K562 (cell line): ENCODE measurements at regions not wholly inside any gene's neighbourhood (a gene's known extent, or its start where the extent isn't known, plus 50 kb on each side); places are given as distances from the start of the nearest gene placed in this dataset.

Experiments used
- ATAC-seq: fragments of 200-7000 bp; cut with Tn5 transposase; 3 replicates; pipeline ENCODE4 v1.9.1; 2020; ENCODE audit warnings: moderate library complexity
- BruUV-seq: library from RNA; stranded (reverse); fragments of 400-500 nt; replicated peaks from 2 replicates; lab custom pipeline; 2021; lab: Mats Ljungman, UMichigan
- CTCF ChIA-PET: fragments of 300-600 bp; formaldehyde crosslinking; extraction: SDS; loops from one replicate; lab custom pipeline; 2021; ENCODE audit warnings: low intra/inter-chr PET ratio; lab: Yijun Ruan, JAX
- POLR2A ChIA-PET: fragments of 300-600, 350-650 bp; sonication (Branson Sonifier 250); formaldehyde crosslinking; extraction: SDS; loops from one replicate; lab custom pipeline; 2021; ENCODE audit warnings: antibody characterized with exemption, inconsistent platforms; lab: Yijun Ruan, JAX
- DNase-seq, 4 experiments: peaks; one replicate each; pipeline versions ENCODE4 v3.0.0 to v3.0.0-alpha.2; 2011 to 2018; ENCODE audit warnings: low spot score in 3 of 4, mixed read lengths in 3 of 4; ENCODE audit errors: extremely low read depth in 1 of 4
- FAIRE-seq: peaks from 2 replicates; lab custom pipeline; 2011; peaks lifted over from hg19 to GRCh38; lab: Jason Lieb, UNC
- H2AFZ ChIP-seq: 2 replicates; pipeline ENCODE4 v1.6.0; 2011; ENCODE audit warnings: low read depth, low read length, control low read depth, inconsistent platforms
- H3K27ac ChIP-seq: fragments of 200-600 bp; 3 replicates; pipeline ENCODE4 v1.8.0; 2011; ENCODE audit warnings: low read depth, mild to moderate bottlenecking, control low read depth, inconsistent platforms, low read length, moderate library complexity, mixed read lengths; ENCODE audit errors: extremely low read depth
- H3K27me3 ChIP-seq, 2 experiments: fragments of 300-600 bp in 1 of 2; 2 replicates in 1 of 2; 3 replicates in 1 of 2; pipeline versions ENCODE4 v1.6.0 to v1.8.0; 2011; ENCODE audit warnings: inconsistent platforms in 2 of 2, low read length in 2 of 2, mild to moderate bottlenecking in 1 of 2, mixed read lengths in 1 of 2, moderate library complexity in 1 of 2; ENCODE audit not compliant: control insufficient read depth in 2 of 2, insufficient read depth in 2 of 2
- H3K36me3 ChIP-seq: fragments of 300-600 bp; 3 replicates; pipeline ENCODE4 v1.8.0; 2011; ENCODE audit warnings: mild to moderate bottlenecking, low read length, inconsistent platforms; ENCODE audit not compliant: control insufficient read depth, insufficient read depth
- H3K4me1 ChIP-seq, 2 experiments: fragments of 200-600 bp in 1 of 2; replicated peaks in 1 of 2; 2 replicates in 1 of 2; 3 replicates in 1 of 2; pipeline versions ENCODE4 v1.5.1 to v1.8.0; 2011; ENCODE audit warnings: inconsistent platforms in 2 of 2, low read length in 2 of 2, mild to moderate bottlenecking in 1 of 2, mixed read lengths in 1 of 2, moderate library complexity in 1 of 2; ENCODE audit not compliant: control insufficient read depth in 2 of 2, insufficient read depth in 2 of 2
- H3K4me2 ChIP-seq: 2 replicates; pipeline ENCODE4 v1.6.1; 2011; ENCODE audit warnings: low read length, control low read depth, inconsistent platforms, mixed read lengths; ENCODE audit not compliant: insufficient read depth
- H3K4me3 ChIP-seq: fragments of 200-600 bp; sonication (generic), shearing (Covaris generic); 2 replicates; pipeline ENCODE4 v1.5.1; 2016; ENCODE audit warnings: control low read depth, inconsistent platforms
- H3K79me2 ChIP-seq: fragments of 200-600 bp; 3 replicates; pipeline ENCODE4 v1.8.0; 2011; ENCODE audit warnings: low read length, inconsistent platforms; ENCODE audit not compliant: control insufficient read depth, insufficient read depth
- H3K9ac ChIP-seq, 2 experiments: 2 replicates each; pipeline versions ENCODE4 v1.6.0 to v1.6.1; 2011; ENCODE audit warnings: low read depth in 2 of 2, low read length in 2 of 2, control low read depth in 1 of 2, inconsistent platforms in 1 of 2, mild to moderate bottlenecking in 1 of 2, mixed read lengths in 1 of 2; ENCODE audit not compliant: insufficient read depth in 1 of 2
- H3K9me1 ChIP-seq: one replicate; pipeline ENCODE4 v1.6.0; 2011; ENCODE audit warnings: inconsistent platforms, mild to moderate bottlenecking, low read length, moderate library complexity; ENCODE audit not compliant: control insufficient read depth, insufficient read depth
- H3K9me3 ChIP-seq: replicated peaks from 2 replicates; pipeline ENCODE4 v1.5.1; 2011; ENCODE audit warnings: low read depth, low read length, inconsistent platforms; ENCODE audit not compliant: control insufficient read depth, insufficient read depth
- H4K20me1 ChIP-seq: replicated peaks from 2 replicates; pipeline ENCODE4 v1.6.1; 2011; ENCODE audit warnings: low read length, inconsistent platforms, mixed read lengths; ENCODE audit not compliant: control insufficient read depth, insufficient read depth
- BACH1 ChIP-seq: fragments of 200-800 bp; sonication (Bioruptor generic); IDR thresholded peaks from 2 replicates; pipeline ENCODE4 v1.6.1; 2016; ENCODE audit warnings: missing genetic modification characterization, missing compliant biosample characterization
- CC2D1A ChIP-seq: fragments of 450-650 bp; IDR thresholded peaks from 2 replicates; pipeline ENCODE4 v1.6.1; 2017; ENCODE audit warnings: mild to moderate bottlenecking
- HDAC6 ChIP-seq: IDR thresholded peaks from 2 replicates; pipeline ENCODE4 v1.6.1; 2012; ENCODE audit warnings: low read depth, mild to moderate bottlenecking, control low read depth, inconsistent platforms, low read length, moderate library complexity
- HMGXB4 ChIP-seq: sonication (generic); formaldehyde crosslinking; IDR thresholded peaks from 2 replicates; pipeline ENCODE4 v1.8.1; 2023; ENCODE audit warnings: mild to moderate bottlenecking, missing genetic modification reagents
- MECOM ChIP-seq: fragments of 250-450 bp; sonication (Bioruptor Pico); IDR thresholded peaks from 2 replicates; pipeline ENCODE4 v1.8.0; 2022; ENCODE audit warnings: inconsistent platforms
- MTA1 ChIP-seq: fragments of 450-650 bp; IDR thresholded peaks from 2 replicates; pipeline ENCODE4 v1.6.1; 2017; ENCODE audit warnings: borderline replicate concordance
- MXI1 ChIP-seq: IDR thresholded peaks from 2 replicates; pipeline ENCODE4 v1.6.1; 2011; ENCODE audit warnings: low read depth, mild to moderate bottlenecking, improper control_type of control experiment, low read length
- NCOA6 ChIP-seq: fragments of 450-650 bp; IDR thresholded peaks from 2 replicates; pipeline ENCODE4 v1.6.1; 2017; ENCODE audit warnings: mild to moderate bottlenecking
- RFX5 ChIP-seq: IDR thresholded peaks from 2 replicates; pipeline ENCODE4 v1.6.1; 2011; ENCODE audit warnings: low read depth, mild to moderate bottlenecking, improper control_type of control experiment, low read length
- SP2 ChIP-seq: IDR thresholded peaks from 2 replicates; pipeline ENCODE4 v1.6.1; 2011; ENCODE audit warnings: mild to moderate bottlenecking, low read depth, low read length, moderate library complexity; ENCODE audit not compliant: poor library complexity, severe bottlenecking; ENCODE audit errors: extremely low read depth
- TCF7L2 ChIP-seq: fragments of 150-350 bp; IDR thresholded peaks from 2 replicates; pipeline ENCODE4 v1.6.1; 2016; ENCODE audit warnings: low read depth, mild to moderate bottlenecking, low read length, moderate library complexity
- ZBTB7A ChIP-seq: IDR thresholded peaks from 2 replicates; pipeline ENCODE4 v1.6.1; 2011; ENCODE audit warnings: low read depth, mild to moderate bottlenecking, low read length, moderate library complexity, borderline replicate concordance; ENCODE audit not compliant: control insufficient read depth
- ZNF184 ChIP-seq: sonication (generic); formaldehyde crosslinking; IDR thresholded peaks from 2 replicates; pipeline ENCODE4 v1.5.0; 2020; ENCODE audit warnings: missing genetic modification reagents
- ZNF316 ChIP-seq: fragments of 450-650 bp; IDR thresholded peaks from 2 replicates; pipeline ENCODE4 v1.6.1; 2016
- WGBS: fragments of 100-300 bp; shearing (Covaris generic); methylation state at CpG from one replicate; pipeline ENCODE4 v1.1.6; 2016; ENCODE audit warnings: low coverage, mixed read lengths; ENCODE audit not compliant: insufficient coverage; ENCODE audit errors: missing lambda C conversion rate; 5-methylcytosine and 5-hydroxymethylcytosine counted together
- in situ Hi-C: fragments of 300-500 bp; cut with MboI; formaldehyde crosslinking; loops from 4 replicates; pipeline ENCODE4 v1.15.0; 2018; ENCODE audit warnings: inconsistent platforms, mixed read lengths
- intact Hi-C: fragments of 100-400 bp; cut with micrococcal nuclease; formaldehyde crosslinking; loops from 2 replicates; pipeline ENCODE4 v1.14.2; 2022
- TF ChIP-seq, protein P1 (sequence below): fragments of 250-450 bp; sonication (Bioruptor Pico); IDR thresholded peaks from 2 replicates; pipeline ENCODE4 v1.5.0; 2022; ENCODE audit warnings: mild to moderate bottlenecking
- TF ChIP-seq, protein P2 (sequence below): sonication (generic); formaldehyde crosslinking; IDR thresholded peaks from 2 replicates; pipeline ENCODE4 v1.8.0; 2022; ENCODE audit warnings: mild to moderate bottlenecking, missing genetic modification reagents

DNA sequence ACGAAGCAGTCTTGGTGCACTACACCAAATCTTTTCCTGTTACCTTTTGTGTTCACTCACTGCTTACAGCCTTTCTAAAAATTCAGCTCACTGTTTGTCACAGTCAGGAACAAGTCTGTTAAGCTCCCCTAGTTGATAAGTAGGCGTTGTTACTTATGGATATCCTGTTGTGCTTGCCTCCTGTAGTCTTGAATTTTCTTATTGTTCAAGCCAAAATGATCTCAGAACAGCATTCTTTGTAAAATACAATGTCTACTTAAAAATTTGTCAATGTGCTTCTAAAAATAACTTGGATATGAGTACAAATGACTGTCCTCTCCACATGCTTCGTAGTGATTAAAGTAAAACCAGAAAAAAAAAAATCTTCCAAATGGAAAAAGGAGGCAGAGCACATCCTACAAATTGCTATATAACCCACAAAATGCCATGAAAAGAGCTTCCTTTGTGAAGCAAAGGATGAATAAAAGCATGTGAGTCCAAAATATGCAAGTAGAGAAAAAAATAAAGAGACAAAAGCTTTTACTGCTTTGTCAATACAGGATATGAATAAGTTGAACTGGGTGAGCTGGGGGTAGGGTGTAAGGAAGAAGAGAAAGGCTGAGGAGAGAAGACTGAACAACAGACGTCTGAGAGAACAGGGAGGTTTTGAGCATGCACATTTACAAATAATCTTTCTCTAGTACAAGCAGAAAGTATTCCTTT is 228.9 kb upstream of the ADGRL4 start:
- no peaks in the 10 kb centered on the region for H3K4me1 ChIP-seq
- no peaks in the 10 kb centered on the region for H3K36me3 ChIP-seq
- in situ Hi-C loops (no loop called here), intact Hi-C loops (no loop called here)
- DNase-seq, result no peak
- no peak overlapping the region for H3K27ac ChIP-seq
- 2% methylated on average over 4 of the region's 4 CpGs for WGBS
- no peak overlapping the region for H2AFZ ChIP-seq
- H3K9me3 ChIP-seq, result no peaks in the 10 kb centered on the region
- BruUV-seq, result no TSS peak
- no peak for FAIRE-seq
- no peak for ATAC-seq
- no peak overlapping the region for H3K4me3 ChIP-seq
- no peaks in the 10 kb centered on the region for H3K9me1 ChIP-seq
- H3K4me2 ChIP-seq, result no peak overlapping the region
- no peaks in the 10 kb centered on the region for H3K79me2 ChIP-seq
- POLR2A ChIA-PET, result interaction anchor here (0.6 kb wide), 1 partner anchor 12 kb away, joined by 3 read pairs; no protein-coding TSS in a partner anchor
- no peak overlapping the region for H3K9ac ChIP-seq
- H4K20me1 ChIP-seq, result no peaks in the 10 kb centered on the region
- CTCF ChIA-PET, result no interaction called here
- no peaks in the 10 kb centered on the region for H3K27me3 ChIP-seq
- TF ChIP-seq, protein P1, sequence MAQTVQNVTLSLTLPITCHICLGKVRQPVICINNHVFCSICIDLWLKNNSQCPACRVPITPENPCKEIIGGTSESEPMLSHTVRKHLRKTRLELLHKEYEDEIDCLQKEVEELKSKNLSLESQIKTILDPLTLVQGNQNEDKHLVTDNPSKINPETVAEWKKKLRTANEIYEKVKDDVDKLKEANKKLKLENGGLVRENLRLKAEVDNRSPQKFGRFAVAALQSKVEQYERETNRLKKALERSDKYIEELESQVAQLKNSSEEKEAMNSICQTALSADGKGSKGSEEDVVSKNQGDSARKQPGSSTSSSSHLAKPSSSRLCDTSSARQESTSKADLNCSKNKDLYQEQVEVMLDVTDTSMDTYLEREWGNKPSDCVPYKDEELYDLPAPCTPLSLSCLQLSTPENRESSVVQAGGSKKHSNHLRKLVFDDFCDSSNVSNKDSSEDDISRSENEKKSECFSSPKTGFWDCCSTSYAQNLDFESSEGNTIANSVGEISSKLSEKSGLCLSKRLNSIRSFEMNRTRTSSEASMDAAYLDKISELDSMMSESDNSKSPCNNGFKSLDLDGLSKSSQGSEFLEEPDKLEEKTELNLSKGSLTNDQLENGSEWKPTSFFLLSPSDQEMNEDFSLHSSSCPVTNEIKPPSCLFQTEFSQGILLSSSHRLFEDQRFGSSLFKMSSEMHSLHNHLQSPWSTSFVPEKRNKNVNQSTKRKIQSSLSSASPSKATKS, result no peak
- TF ChIP-seq HDAC6, result no peak
- TF ChIP-seq CC2D1A, result no peak
- TF ChIP-seq MECOM (CRISPR knock-in tag), result no peak
- TF ChIP-seq RFX5, result no peak
- TF ChIP-seq BACH1 (tag), result no peak
- no peak for TF ChIP-seq ZBTB7A
- TF ChIP-seq HMGXB4 (CRISPR knock-in tag), result no peak
- no peak for TF ChIP-seq MTA1
- no peak for TF ChIP-seq SP2
- TF ChIP-seq NCOA6, result no peak
- TF ChIP-seq, protein P2, sequence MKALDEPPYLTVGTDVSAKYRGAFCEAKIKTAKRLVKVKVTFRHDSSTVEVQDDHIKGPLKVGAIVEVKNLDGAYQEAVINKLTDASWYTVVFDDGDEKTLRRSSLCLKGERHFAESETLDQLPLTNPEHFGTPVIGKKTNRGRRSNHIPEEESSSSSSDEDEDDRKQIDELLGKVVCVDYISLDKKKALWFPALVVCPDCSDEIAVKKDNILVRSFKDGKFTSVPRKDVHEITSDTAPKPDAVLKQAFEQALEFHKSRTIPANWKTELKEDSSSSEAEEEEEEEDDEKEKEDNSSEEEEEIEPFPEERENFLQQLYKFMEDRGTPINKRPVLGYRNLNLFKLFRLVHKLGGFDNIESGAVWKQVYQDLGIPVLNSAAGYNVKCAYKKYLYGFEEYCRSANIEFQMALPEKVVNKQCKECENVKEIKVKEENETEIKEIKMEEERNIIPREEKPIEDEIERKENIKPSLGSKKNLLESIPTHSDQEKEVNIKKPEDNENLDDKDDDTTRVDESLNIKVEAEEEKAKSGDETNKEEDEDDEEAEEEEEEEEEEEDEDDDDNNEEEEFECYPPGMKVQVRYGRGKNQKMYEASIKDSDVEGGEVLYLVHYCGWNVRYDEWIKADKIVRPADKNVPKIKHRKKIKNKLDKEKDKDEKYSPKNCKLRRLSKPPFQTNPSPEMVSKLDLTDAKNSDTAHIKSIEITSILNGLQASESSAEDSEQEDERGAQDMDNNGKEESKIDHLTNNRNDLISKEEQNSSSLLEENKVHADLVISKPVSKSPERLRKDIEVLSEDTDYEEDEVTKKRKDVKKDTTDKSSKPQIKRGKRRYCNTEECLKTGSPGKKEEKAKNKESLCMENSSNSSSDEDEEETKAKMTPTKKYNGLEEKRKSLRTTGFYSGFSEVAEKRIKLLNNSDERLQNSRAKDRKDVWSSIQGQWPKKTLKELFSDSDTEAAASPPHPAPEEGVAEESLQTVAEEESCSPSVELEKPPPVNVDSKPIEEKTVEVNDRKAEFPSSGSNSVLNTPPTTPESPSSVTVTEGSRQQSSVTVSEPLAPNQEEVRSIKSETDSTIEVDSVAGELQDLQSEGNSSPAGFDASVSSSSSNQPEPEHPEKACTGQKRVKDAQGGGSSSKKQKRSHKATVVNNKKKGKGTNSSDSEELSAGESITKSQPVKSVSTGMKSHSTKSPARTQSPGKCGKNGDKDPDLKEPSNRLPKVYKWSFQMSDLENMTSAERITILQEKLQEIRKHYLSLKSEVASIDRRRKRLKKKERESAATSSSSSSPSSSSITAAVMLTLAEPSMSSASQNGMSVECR (CRISPR knock-in tag), result no peak
- no peak for TF ChIP-seq ZNF184 (CRISPR knock-in tag)
- no peak for TF ChIP-seq ZNF316
- TF ChIP-seq TCF7L2, result no peak
- TF ChIP-seq MXI1, result no peak
